HCT116 (cell line): ENCODE measurements at regions not wholly inside any gene's neighbourhood (a gene's known extent, or its start where the extent isn't known, plus 50 kb on each side); places are given as distances from the start of the nearest gene placed in this dataset.

Source experiments
- ZFX ChIP-seq: fragments of 450-650 bp; IDR thresholded peaks from 2 replicates; pipeline ENCODE4 v1.6.1; 2017
- TF ChIP-seq, protein P1 (sequence below), 3 experiments: fragments of 200-600 bp in 1 of 3; sonication (generic) in 1 of 3; IDR thresholded peaks in 2 of 3; conservative IDR thresholded peaks in 1 of 3; 2 replicates each; pipeline ENCODE4 v1.5.1; 2012 to 2017; ENCODE audit warnings: low read depth in 2 of 3, low read length in 2 of 3, antibody characterized with exemption in 1 of 3, borderline replicate concordance in 1 of 3, control low read depth in 1 of 3, mild to moderate bottlenecking in 1 of 3, mixed read lengths in 1 of 3, mixed run types in 1 of 3, moderate library complexity in 1 of 3; ENCODE audit not compliant: insufficient read depth in 1 of 3

- no peak for TF ChIP-seq ZFX
- TF ChIP-seq, protein P1, sequence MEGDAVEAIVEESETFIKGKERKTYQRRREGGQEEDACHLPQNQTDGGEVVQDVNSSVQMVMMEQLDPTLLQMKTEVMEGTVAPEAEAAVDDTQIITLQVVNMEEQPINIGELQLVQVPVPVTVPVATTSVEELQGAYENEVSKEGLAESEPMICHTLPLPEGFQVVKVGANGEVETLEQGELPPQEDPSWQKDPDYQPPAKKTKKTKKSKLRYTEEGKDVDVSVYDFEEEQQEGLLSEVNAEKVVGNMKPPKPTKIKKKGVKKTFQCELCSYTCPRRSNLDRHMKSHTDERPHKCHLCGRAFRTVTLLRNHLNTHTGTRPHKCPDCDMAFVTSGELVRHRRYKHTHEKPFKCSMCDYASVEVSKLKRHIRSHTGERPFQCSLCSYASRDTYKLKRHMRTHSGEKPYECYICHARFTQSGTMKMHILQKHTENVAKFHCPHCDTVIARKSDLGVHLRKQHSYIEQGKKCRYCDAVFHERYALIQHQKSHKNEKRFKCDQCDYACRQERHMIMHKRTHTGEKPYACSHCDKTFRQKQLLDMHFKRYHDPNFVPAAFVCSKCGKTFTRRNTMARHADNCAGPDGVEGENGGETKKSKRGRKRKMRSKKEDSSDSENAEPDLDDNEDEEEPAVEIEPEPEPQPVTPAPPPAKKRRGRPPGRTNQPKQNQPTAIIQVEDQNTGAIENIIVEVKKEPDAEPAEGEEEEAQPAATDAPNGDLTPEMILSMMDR (IDR thresholded peaks at IDR 0.05 in 2 of 3, conservative IDR thresholded peaks at IDR 0.05 in 1 of 3; ENCODE audit: borderline replicate concordance in 1 of 3, insufficient read depth in 1 of 3, low read depth in 2 of 3, low read length in 2 of 3), result no peak
Observed at GRCh38 chr7:115816318-115816974, 214.1 kb downstream of the TFEC start.
